HepG2 (cell line): ENCODE measurements at regions not wholly inside any gene's neighbourhood (a gene's known extent, or its start where the extent isn't known, plus 50 kb on each side); places are given as distances from the start of the nearest gene placed in this dataset.

Experiments used
- GABPA ChIP-seq, 2 experiments: IDR thresholded peaks; 2 replicates each; pipeline ENCODE4 v1.6.1; 2011 to 2016; ENCODE audit warnings: low read depth in 2 of 2, low read length in 1 of 2, missing biosample characterization in 1 of 2, missing genetic modification characterization in 1 of 2
- HNRNPL ChIP-seq: fragments of 200-400 bp; formaldehyde crosslinking; IDR thresholded peaks from 2 replicates; pipeline ENCODE4 v1.6.1; 2017; ENCODE audit warnings: mild to moderate bottlenecking, low read depth, low read length
- MAFK ChIP-seq, 2 experiments: IDR thresholded peaks in 1 of 2; conservative IDR thresholded peaks in 1 of 2; 2 replicates each; pipeline ENCODE4 v1.6.1; 2011; ENCODE audit warnings: improper control_type of control experiment in 2 of 2, low read length in 2 of 2
- MED8 ChIP-seq: sonication (generic); formaldehyde crosslinking; IDR thresholded peaks from 2 replicates; pipeline ENCODE4 v1.8.1; 2023; ENCODE audit warnings: mild to moderate bottlenecking, missing genetic modification reagents; ENCODE audit not compliant: insufficient replicate concordance
- ONECUT2 ChIP-seq: sonication (generic); formaldehyde crosslinking; IDR thresholded peaks from 2 replicates; pipeline ENCODE4 v1.4.0; 2020; ENCODE audit warnings: missing genetic modification reagents
- PHB2 ChIP-seq: fragments of 450-650 bp; IDR thresholded peaks from 2 replicates; pipeline ENCODE4 v1.6.1; 2018; ENCODE audit not compliant: partially characterized antibody
- PHF5A ChIP-seq: IDR thresholded peaks from one replicate; pipeline ENCODE4 v1.6.1; 2018; ENCODE audit warnings: low read depth, missing genetic modification reagents; ENCODE audit not compliant: unreplicated experiment
- REL ChIP-seq: sonication (generic); formaldehyde crosslinking; conservative IDR thresholded peaks from 2 replicates; pipeline ENCODE4 v1.8.0; 2022; ENCODE audit warnings: mild to moderate bottlenecking, missing genetic modification reagents, moderate library complexity
- SALL1 ChIP-seq: sonication (generic); formaldehyde crosslinking; IDR thresholded peaks from 2 replicates; pipeline ENCODE4 v1.8.0; 2022; ENCODE audit warnings: mild to moderate bottlenecking, missing genetic modification reagents
- SAP130 ChIP-seq: IDR thresholded peaks from 2 replicates; pipeline ENCODE4 v1.6.1; 2016; ENCODE audit warnings: low read depth
- SKI ChIP-seq: fragments of 450-650 bp; IDR thresholded peaks from one replicate; pipeline ENCODE4 v1.6.1; 2018; ENCODE audit warnings: mild to moderate bottlenecking; ENCODE audit not compliant: partially characterized antibody
- TP53 ChIP-seq: sonication (generic); formaldehyde crosslinking; conservative IDR thresholded peaks from 2 replicates; pipeline ENCODE4 v1.4.0; 2020; ENCODE audit warnings: missing genetic modification reagents
- ZMYM3 ChIP-seq: sonication (generic); formaldehyde crosslinking; IDR thresholded peaks from 2 replicates; pipeline ENCODE4 v1.5.1; 2020; ENCODE audit warnings: mild to moderate bottlenecking, missing genetic modification reagents
- ZNF260 ChIP-seq: sonication (generic); formaldehyde crosslinking; IDR thresholded peaks from 2 replicates; pipeline ENCODE4 v1.4.0; 2020; ENCODE audit warnings: missing genetic modification reagents, low read depth, mild to moderate bottlenecking, borderline replicate concordance
- ZNF547 ChIP-seq: sonication (generic); formaldehyde crosslinking; IDR thresholded peaks from 2 replicates; pipeline ENCODE4 v1.5.1; 2020; ENCODE audit warnings: mild to moderate bottlenecking, missing genetic modification reagents
- ZNF674 ChIP-seq: sonication (generic); formaldehyde crosslinking; IDR thresholded peaks from 2 replicates; pipeline ENCODE4 v1.5.0; 2020; ENCODE audit warnings: low read depth, mild to moderate bottlenecking, missing genetic modification reagents
- TF ChIP-seq, protein P1 (sequence below): sonication (generic); formaldehyde crosslinking; IDR thresholded peaks from 2 replicates; pipeline ENCODE4 v1.4.0; 2020; ENCODE audit warnings: missing genetic modification reagents
- TF ChIP-seq, protein P2 (sequence below): sonication (generic); formaldehyde crosslinking; IDR thresholded peaks from 2 replicates; pipeline ENCODE4 v1.4.0; 2020; ENCODE audit warnings: missing genetic modification reagents
- TF ChIP-seq, protein P3 (sequence below): sonication (generic); formaldehyde crosslinking; IDR thresholded peaks from 2 replicates; pipeline ENCODE4 v1.4.0; 2020; ENCODE audit warnings: missing genetic modification reagents, borderline replicate concordance
- TF ChIP-seq, protein P4 (sequence below): sonication (generic); formaldehyde crosslinking; conservative IDR thresholded peaks from 2 replicates; pipeline ENCODE4 v1.8.0; 2022; ENCODE audit warnings: low read depth, missing genetic modification reagents
- TF ChIP-seq, protein P5 (sequence below): IDR thresholded peaks from 2 replicates; pipeline ENCODE4 v1.6.1; 2016; ENCODE audit warnings: low read depth

DNA sequence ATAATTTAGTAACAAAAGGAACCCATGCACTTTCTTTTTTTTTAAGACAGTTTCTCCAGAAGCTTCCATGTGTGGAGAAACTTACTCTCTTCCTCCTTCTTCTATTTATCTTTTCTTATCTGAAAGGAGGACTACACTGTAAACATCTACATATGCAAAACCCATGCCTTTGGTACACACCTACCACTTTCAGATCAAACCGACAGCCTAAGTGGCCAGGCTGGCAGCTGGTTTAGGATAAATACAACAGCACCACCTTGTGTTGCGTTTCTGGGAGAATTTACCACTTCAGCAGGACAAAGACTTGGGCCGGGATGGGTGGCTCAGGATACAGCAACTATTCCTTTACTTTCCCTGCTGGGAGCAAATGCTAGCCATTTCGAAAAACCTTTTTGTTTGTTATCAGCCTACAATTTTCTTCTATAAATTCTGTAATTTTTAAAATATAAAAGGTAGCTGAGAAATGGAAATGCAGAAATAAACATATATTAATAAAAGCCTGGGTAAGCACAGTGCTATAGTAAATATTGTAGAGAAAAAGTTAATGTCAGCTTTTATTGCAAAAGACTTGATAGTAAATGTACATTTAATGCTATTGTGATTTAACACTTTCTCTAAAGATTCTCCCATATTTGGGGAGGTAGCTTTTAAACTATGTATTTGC lies 94.0 kb upstream of the RFC3 start (continued):
- no peak for TF ChIP-seq ZNF674
- TF ChIP-seq, protein P1, sequence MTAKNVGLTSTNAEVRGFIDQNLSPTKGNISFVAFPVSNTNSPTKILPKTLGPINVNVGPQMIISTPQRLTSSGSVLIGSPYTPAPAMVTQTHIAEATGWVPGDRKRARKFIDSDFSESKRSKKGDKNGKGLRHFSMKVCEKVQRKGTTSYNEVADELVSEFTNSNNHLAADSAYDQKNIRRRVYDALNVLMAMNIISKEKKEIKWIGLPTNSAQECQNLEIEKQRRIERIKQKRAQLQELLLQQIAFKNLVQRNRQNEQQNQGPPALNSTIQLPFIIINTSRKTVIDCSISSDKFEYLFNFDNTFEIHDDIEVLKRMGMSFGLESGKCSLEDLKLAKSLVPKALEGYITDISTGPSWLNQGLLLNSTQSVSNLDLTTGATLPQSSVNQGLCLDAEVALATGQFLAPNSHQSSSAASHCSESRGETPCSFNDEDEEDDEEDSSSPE (CRISPR knock-in tag), result no peak
- no peak for TF ChIP-seq SKI
- no peak for TF ChIP-seq TP53 (CRISPR knock-in tag)
- no peak for TF ChIP-seq ZNF547 (CRISPR knock-in tag)
- no peak for TF ChIP-seq MED8
- TF ChIP-seq ONECUT2 (CRISPR knock-in tag), result no peak
- TF ChIP-seq, protein P2, sequence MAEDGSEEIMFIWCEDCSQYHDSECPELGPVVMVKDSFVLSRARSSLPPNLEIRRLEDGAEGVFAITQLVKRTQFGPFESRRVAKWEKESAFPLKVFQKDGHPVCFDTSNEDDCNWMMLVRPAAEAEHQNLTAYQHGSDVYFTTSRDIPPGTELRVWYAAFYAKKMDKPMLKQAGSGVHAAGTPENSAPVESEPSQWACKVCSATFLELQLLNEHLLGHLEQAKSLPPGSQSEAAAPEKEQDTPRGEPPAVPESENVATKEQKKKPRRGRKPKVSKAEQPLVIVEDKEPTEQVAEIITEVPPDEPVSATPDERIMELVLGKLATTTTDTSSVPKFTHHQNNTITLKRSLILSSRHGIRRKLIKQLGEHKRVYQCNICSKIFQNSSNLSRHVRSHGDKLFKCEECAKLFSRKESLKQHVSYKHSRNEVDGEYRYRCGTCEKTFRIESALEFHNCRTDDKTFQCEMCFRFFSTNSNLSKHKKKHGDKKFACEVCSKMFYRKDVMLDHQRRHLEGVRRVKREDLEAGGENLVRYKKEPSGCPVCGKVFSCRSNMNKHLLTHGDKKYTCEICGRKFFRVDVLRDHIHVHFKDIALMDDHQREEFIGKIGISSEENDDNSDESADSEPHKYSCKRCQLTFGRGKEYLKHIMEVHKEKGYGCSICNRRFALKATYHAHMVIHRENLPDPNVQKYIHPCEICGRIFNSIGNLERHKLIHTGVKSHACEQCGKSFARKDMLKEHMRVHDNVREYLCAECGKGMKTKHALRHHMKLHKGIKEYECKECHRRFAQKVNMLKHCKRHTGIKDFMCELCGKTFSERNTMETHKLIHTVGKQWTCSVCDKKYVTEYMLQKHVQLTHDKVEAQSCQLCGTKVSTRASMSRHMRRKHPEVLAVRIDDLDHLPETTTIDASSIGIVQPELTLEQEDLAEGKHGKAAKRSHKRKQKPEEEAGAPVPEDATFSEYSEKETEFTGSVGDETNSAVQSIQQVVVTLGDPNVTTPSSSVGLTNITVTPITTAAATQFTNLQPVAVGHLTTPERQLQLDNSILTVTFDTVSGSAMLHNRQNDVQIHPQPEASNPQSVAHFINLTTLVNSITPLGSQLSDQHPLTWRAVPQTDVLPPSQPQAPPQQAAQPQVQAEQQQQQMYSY (CRISPR knock-in tag), result no peak
- TF ChIP-seq, protein P3, sequence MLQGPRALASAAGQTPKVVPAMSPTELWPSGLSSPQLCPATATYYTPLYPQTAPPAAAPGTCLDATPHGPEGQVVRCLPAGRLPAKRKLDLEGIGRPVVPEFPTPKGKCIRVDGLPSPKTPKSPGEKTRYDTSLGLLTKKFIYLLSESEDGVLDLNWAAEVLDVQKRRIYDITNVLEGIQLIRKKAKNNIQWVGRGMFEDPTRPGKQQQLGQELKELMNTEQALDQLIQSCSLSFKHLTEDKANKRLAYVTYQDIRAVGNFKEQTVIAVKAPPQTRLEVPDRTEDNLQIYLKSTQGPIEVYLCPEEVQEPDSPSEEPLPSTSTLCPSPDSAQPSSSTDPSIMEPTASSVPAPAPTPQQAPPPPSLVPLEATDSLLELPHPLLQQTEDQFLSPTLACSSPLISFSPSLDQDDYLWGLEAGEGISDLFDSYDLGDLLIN, result no peak
- TF ChIP-seq ZMYM3 (CRISPR knock-in tag), result no peak
- no peak for TF ChIP-seq ZNF260 (CRISPR knock-in tag)
- TF ChIP-seq, protein P4, sequence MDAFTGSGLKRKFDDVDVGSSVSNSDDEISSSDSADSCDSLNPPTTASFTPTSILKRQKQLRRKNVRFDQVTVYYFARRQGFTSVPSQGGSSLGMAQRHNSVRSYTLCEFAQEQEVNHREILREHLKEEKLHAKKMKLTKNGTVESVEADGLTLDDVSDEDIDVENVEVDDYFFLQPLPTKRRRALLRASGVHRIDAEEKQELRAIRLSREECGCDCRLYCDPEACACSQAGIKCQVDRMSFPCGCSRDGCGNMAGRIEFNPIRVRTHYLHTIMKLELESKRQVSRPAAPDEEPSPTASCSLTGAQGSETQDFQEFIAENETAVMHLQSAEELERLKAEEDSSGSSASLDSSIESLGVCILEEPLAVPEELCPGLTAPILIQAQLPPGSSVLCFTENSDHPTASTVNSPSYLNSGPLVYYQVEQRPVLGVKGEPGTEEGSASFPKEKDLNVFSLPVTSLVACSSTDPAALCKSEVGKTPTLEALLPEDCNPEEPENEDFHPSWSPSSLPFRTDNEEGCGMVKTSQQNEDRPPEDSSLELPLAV (CRISPR knock-in tag), result no peak
- no peak for TF ChIP-seq HNRNPL
- TF ChIP-seq GABPA (IDR thresholded peaks at IDR 0.05; ENCODE audit: low read depth, low read length), result no peak
- peak; percentile 14; the same call in 1 of the 2 replicates for TF ChIP-seq GABPA (CRISPR knock-in tag; IDR thresholded peaks at IDR 0.05; ENCODE audit: low read depth)
- TF ChIP-seq PHB2, result no peak
- TF ChIP-seq, protein P5, sequence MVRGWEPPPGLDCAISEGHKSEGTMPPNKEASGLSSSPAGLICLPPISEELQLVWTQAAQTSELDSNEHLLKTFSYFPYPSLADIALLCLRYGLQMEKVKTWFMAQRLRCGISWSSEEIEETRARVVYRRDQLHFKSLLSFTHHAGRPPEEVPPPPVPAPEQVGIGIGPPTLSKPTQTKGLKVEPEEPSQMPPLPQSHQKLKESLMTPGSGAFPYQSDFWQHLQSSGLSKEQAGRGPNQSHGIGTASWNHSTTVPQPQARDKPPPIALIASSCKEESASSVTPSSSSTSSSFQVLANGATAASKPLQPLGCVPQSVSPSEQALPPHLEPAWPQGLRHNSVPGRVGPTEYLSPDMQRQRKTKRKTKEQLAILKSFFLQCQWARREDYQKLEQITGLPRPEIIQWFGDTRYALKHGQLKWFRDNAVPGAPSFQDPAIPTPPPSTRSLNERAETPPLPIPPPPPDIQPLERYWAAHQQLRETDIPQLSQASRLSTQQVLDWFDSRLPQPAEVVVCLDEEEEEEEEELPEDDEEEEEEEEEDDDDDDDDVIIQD (CRISPR knock-in tag), result 0 out of 2 replicates have a peak, but pooled peaks have one; percentile 55
- no peak for TF ChIP-seq PHF5A
- no peak; a peak in 1 of 4 replicates for TF ChIP-seq MAFK (conservative IDR thresholded peaks at IDR 0.05 in 1 of 2, IDR thresholded peaks at IDR 0.05 in 1 of 2; ENCODE audit: low read length in 2 of 2)
- TF ChIP-seq REL, result no peak
- peak; percentile 47; the same call in 1 of the 2 replicates for TF ChIP-seq SAP130 (CRISPR knock-in tag)
- TF ChIP-seq SALL1 (CRISPR knock-in tag), result peak; percentile 53
